ENCODE measurements at regions not wholly inside any gene's neighbourhood (a gene's known extent, or its start where the extent isn't known, plus 50 kb on each side); places are given as distances from the start of the nearest gene placed in this dataset.

DNA sequence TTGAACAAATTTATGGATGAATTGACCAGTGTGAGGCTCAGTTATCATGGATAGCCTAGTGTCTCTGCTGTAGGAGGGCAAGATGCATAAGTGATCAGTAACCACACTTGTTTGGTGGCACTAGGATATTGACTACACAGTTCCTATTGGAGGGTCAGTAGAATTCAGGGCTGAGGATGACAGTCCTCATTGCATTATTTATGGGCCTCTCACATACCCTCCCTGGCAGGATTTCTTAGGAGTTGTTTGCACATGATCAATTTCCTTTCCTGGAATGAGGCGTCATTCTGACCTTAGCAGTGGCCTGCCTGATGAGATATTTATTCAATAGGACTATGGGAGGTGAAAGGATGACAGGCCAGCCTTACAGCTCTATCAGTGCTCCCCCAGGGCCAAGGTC, 125.1 kb upstream of the AGBL1 start:
- TF ChIP-seq, protein P1, sequence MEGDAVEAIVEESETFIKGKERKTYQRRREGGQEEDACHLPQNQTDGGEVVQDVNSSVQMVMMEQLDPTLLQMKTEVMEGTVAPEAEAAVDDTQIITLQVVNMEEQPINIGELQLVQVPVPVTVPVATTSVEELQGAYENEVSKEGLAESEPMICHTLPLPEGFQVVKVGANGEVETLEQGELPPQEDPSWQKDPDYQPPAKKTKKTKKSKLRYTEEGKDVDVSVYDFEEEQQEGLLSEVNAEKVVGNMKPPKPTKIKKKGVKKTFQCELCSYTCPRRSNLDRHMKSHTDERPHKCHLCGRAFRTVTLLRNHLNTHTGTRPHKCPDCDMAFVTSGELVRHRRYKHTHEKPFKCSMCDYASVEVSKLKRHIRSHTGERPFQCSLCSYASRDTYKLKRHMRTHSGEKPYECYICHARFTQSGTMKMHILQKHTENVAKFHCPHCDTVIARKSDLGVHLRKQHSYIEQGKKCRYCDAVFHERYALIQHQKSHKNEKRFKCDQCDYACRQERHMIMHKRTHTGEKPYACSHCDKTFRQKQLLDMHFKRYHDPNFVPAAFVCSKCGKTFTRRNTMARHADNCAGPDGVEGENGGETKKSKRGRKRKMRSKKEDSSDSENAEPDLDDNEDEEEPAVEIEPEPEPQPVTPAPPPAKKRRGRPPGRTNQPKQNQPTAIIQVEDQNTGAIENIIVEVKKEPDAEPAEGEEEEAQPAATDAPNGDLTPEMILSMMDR (IDR thresholded peaks at IDR 0.05; ENCODE audit: extremely low read depth in 1 of 2, insufficient read depth in 1 of 2, low read depth in 1 of 2, low read length in 2 of 2): no peak
- no peak for TF ChIP-seq POLR2AphosphoS5 (IDR thresholded peaks at IDR 0.05; ENCODE audit: insufficient read depth, low read depth, low read length)
- TF ChIP-seq EZH2 (IDR thresholded peaks at IDR 0.05; ENCODE audit: borderline replicate concordance, low read depth, low read length, severe bottlenecking): no peak
- no peak for TF ChIP-seq POLR2A (IDR thresholded peaks at IDR 0.05; ENCODE audit: low read depth, low read length)
- no peak for TF ChIP-seq JUN (IDR thresholded peaks at IDR 0.05; ENCODE audit: borderline replicate concordance, insufficient read depth, insufficient read length, low read depth)
- no peak for TF ChIP-seq FOS (IDR thresholded peaks at IDR 0.05; ENCODE audit: borderline replicate concordance, insufficient read depth, low read length)
- TF ChIP-seq MYC (IDR thresholded peaks at IDR 0.05; ENCODE audit: low read depth, low read length): no peak

Data from endothelial cell of umbilical vein (primary cell).